ENCODE measurements at regions not wholly inside any gene's neighbourhood (a gene's known extent, or its start where the extent isn't known, plus 50 kb on each side); places are given as distances from the start of the nearest gene placed in this dataset.
"Not testable (repeated sequence)": the region's sequence is repeated elsewhere in the genome, so short reads cannot be mapped to it uniquely, and the experiment has no call there.

GRCh38 chr18:73043211-73043610 lies 175.4 kb upstream of the NETO1 start:
- DNase-seq: no peak

DNA sequence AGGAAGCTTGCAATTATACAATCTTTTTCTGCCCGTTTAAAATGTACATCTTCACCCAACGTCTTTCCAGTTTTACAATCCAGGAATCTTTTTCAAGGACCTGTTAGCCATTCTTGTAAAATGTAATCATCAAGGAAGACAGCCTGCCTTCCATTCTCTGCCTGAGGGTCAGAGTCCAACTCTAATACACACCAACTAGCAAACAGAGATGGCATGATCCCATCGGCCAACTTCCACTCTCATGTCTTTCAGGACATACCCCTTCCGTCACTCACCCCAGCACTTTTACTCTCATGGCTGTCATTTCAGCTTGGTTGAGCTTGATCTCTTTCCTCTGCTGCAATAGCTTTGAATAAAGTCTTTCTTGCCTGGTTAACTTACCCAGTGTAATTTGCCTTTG lies 172.5 kb upstream of the NETO1 start:
- DNase-seq: no peak

DNA sequence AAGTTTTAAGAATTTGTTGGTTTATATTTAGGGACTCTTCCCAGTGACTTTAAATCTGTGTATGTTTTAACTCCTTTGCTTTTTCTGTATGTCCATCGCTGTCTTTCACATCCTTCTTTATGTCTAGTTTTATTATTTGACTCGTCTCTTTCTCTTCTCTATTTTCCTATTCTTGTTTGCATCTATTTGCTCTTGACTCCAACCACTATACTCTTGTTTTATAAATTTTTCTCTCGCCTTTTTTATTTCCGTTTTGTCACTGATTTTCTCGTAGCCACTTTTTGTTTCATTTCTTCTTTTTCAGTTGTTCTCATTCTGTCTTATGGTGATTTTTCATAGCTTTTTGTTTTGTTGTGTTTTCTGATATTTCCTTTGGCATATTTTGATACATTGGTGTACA lies 170.5 kb upstream of the NETO1 start:
- DNase-seq: no peak

GRCh38 chr18:73023975-73024374 lies 156.2 kb upstream of the NETO1 start:
- no peak for DNase-seq

- no peak for DNase-seq
Measured at GRCh38 chr18:73009691-73010090, 141.9 kb upstream of the NETO1 start.

GRCh38 chr18:73007915-73008308 lies 140.1 kb upstream of the NETO1 start:
- DNase-seq: no peak

- DNase-seq: no peak
Measured at GRCh38 chr18:73007195-73007914, 139.6 kb upstream of the NETO1 start.

GRCh38 chr18:73006331-73006730 lies 138.5 kb upstream of the NETO1 start:
- DNase-seq: no peak

DNA sequence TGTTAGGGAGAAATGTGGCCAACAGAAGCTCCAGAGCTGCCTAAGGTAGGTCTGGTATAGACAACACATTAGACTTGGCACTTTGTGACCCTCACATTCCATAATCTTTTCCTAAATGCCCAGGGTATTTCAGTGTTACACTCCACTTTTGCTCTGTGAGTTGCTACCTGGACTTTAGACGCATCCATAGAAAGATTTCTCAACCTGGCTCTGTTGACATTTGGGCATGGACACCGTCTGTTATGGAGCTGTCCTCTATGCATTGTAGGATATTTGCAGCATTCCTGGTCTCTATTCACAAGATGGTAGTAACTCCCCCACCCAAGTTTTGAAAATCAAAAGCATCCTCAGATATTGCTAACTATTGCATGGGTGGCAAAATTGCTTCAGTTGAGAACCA lies 136.5 kb upstream of the NETO1 start:
- no peak for DNase-seq

- DNase-seq: no peak
Measured at GRCh38 chr18:72999971-73000607, 132.3 kb upstream of the NETO1 start.

DNA sequence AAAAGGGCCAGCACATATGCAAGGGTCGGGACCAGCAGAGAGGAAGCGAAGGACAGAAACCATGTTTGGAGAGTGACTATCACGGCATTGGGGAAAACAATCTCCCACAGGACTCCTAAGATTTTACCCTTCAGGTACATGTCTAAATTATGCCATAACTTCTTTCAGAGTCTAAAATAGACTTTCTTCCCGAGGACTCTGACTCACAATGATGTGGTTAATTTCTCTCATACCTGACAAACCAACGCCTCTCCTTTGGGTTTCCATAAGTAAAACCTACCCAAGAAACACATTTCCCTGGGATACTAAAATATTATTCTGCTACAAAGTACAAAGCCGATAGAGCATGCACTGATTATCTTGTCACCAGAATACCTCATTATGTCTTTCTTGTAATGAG lies 127.8 kb upstream of the NETO1 start:
- DNase-seq: no peak

- DNase-seq: no peak
Measured at GRCh38 chr18:72993250-72993649, 125.5 kb upstream of the NETO1 start.

GRCh38 chr18:72991379-72991778 lies 123.6 kb upstream of the NETO1 start:
- DNase-seq: no peak

DNA sequence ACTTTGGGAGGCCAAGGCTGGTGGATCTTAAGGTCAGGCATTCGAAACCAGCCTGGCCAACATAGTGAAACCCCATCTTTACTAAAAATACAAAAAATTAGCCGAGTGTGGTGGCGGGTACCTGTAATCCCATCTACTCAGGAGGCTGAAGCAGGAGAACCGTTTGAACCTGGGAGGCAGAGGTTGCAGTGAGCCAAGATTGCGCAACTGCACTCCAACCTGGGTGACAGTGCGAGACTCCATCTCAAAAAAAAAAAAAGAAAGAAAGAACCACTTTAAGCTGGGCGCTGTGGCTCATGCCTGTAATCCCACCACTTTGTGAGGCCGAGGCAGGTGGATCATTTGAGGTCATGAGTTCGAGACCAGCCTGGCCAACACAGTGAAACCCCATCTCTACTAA lies 119.8 kb upstream of the NETO1 start:
- DNase-seq: not testable (repeated sequence)

- DNase-seq: no peak
Measured at GRCh38 chr18:72986103-72986502, 118.3 kb upstream of the NETO1 start.

DNA sequence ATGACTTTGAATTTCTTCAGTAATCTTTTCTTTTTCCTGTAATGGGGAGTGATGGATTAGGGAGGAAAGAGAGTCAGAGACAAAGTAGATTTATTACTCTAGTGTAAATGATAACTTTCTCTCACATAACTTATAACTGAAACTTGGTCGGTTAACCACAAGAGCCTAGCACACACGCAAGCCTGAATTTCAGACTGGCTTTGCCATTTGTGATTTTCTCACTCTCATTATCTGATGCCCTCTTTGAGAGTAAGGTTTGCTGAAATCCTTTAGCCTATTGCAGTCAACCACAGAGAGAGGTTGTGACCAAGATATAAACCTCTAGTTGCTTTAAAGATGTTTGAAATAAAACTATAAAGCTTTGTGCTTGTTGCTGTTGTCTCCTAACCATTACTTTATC lies 117.9 kb upstream of the NETO1 start:
- no peak for DNase-seq

- DNase-seq: no peak
Measured at GRCh38 chr18:72984290-72984689, 116.5 kb upstream of the NETO1 start.

DNA sequence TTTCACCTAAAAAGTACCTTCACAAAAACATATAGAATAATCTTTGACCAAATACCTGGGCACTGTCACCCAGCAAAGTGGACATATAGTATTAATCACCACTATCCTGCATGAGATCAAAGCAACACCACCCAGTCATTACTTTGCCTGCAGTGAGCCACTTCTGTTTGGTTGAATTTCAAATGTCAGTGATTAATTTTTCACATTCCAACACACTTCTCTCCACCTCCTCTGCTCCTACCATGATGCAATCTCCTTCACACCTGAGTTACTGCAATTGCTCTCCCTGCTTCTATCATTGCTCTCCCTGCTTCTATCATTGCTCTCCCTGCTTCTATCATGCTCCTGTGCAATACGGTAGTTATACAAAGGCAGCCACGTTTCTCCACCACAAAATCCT lies 106.1 kb upstream of the NETO1 start:
- no peak for DNase-seq

- no peak for DNase-seq
Measured at GRCh38 chr18:72965616-72966015, 97.8 kb upstream of the NETO1 start.

GRCh38 chr18:72958195-72958594 lies 90.4 kb upstream of the NETO1 start:
- not testable (repeated sequence) for DNase-seq

DNA sequence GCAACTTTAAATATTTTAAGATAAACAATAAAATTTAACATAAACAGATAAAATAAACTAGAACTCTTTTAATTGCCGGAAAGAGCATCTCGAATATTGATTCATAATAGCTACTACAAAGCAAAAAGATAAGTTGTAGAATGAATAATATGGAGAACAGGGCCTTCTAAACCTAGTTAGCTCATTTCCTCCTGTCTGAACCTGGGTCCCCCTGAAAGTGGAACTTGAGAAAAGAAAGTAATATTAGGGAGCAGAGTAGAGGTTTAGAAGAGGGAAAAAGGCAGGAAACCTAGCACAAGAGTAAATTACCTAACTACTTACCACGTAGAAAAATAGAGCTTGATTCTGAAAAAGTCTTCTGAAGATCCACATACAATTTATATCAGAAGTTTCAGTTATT lies 80.7 kb upstream of the NETO1 start:
- DNase-seq: no peak

GRCh38 chr18:72942766-72943165 lies 75.0 kb upstream of the NETO1 start:
- DNase-seq: no peak

DNA sequence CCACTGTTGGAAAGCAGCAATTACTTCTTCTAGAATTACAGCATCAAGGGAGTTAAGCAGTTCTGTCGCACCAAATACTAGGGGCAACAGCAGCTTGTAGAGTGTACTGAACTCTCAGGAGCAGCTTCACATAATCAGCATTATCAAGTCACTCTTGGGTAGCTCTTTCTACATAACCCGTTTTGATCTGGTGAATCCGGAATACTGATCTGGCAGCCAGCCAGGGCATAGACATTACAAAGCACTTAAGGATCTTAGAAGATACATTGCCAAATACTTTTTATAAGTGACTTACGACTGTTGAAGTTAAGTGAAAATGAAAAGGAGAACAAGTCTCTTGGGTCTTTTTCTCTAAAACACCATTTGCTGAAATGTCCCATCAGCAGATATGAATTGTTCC lies 73.2 kb upstream of the NETO1 start:
- DNase-seq: no peak

GRCh38 chr18:72940509-72940908 lies 72.7 kb upstream of the NETO1 start:
- no peak for DNase-seq

DNA sequence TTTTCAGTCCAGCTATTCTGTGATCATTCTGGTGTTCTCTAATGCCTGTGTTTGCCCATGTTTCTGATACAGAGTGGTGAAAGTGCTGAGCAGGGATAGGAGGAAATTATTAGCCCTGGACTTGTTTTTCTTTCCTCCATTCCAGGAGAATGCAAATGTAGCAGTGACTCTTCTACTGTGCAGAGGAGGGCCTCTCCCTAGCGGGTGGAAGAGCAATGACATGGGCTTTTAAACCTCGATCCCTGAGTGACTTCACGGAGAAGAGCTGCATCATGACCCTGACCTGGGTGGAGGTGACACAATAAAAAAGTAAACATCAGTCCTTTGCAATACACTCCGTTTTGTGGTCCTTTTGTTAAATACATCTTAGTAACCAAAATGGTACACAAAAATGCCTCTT lies 68.0 kb upstream of the NETO1 start:
- DNase-seq: no peak

All from activated naive CD4-positive, alpha-beta T cell treated with Interleukin-2 at 50 U/mL for 16 hours (primary cell).